ENCODE measurements at regions not wholly inside any gene's neighbourhood (a gene's known extent, or its start where the extent isn't known, plus 50 kb on each side); places are given as distances from the start of the nearest gene placed in this dataset.

- TF ChIP-seq CTCF (IDR thresholded peaks at IDR 0.05; ENCODE audit: insufficient read depth, low read length, severe bottlenecking), result peak; percentile 38
- H3K4me3 ChIP-seq (ENCODE audit: low read depth, low read length), result no peak overlapping the region
- DNase-seq (ENCODE audit: low read depth) (peak; percentile 21), FAIRE-seq (no peak)
- no peaks in the 10 kb centered on the region for H3K36me3 ChIP-seq (ENCODE audit: control insufficient read depth, insufficient read depth, low read length)
- H3K27me3 ChIP-seq (ENCODE audit: control insufficient read depth, insufficient read depth, low read length), result no peaks in the 10 kb centered on the region
These were observed 157.7 kb upstream of the MMS22L start for GRCh38 chr6:97440590-97441176.

GRCh38 chr6:97443408-97444080 lies 160.5 kb upstream of the MMS22L start:
- no peaks in the 10 kb centered on the region for H3K27me3 ChIP-seq (ENCODE audit: control insufficient read depth, insufficient read depth, low read length)
- H3K36me3 ChIP-seq (ENCODE audit: control insufficient read depth, insufficient read depth, low read length), result no peaks in the 10 kb centered on the region
- DNase-seq (ENCODE audit: low read depth) (no peak), FAIRE-seq (no peak)
- H3K4me3 ChIP-seq (ENCODE audit: low read depth, low read length), result no peak overlapping the region
- no peak for TF ChIP-seq CTCF (IDR thresholded peaks at IDR 0.05; ENCODE audit: insufficient read depth, low read length, severe bottlenecking)

- no peak for TF ChIP-seq CTCF (IDR thresholded peaks at IDR 0.05; ENCODE audit: insufficient read depth, low read length, severe bottlenecking)
- H3K27me3 ChIP-seq (ENCODE audit: control insufficient read depth, insufficient read depth, low read length), result no peaks in the 10 kb centered on the region
- no peaks in the 10 kb centered on the region for H3K36me3 ChIP-seq (ENCODE audit: control insufficient read depth, insufficient read depth, low read length)
- no peak overlapping the region for H3K4me3 ChIP-seq (ENCODE audit: low read depth, low read length)
- DNase-seq (ENCODE audit: low read depth) (no peak), FAIRE-seq (no peak)
These were observed 162.4 kb upstream of the MMS22L start for GRCh38 chr6:97445407-97445806.

- H3K4me3 ChIP-seq (ENCODE audit: low read depth, low read length), result no peak overlapping the region
- no peaks in the 10 kb centered on the region for H3K36me3 ChIP-seq (ENCODE audit: control insufficient read depth, insufficient read depth, low read length)
- no peak for DNase-seq (ENCODE audit: low read depth)
- H3K27me3 ChIP-seq (ENCODE audit: control insufficient read depth, insufficient read depth, low read length), result no peaks in the 10 kb centered on the region
- FAIRE-seq, result no peak
- no peak for TF ChIP-seq CTCF (IDR thresholded peaks at IDR 0.05; ENCODE audit: insufficient read depth, low read length, severe bottlenecking)
These were observed 166.5 kb upstream of the MMS22L start for GRCh38 chr6:97449444-97449966.

GRCh38 chr6:97450087-97450486 lies 167.1 kb upstream of the MMS22L start:
- no peak for FAIRE-seq
- no peak overlapping the region for H3K4me3 ChIP-seq (ENCODE audit: low read depth, low read length)
- DNase-seq (ENCODE audit: low read depth), result no peak
- no peak for TF ChIP-seq CTCF (IDR thresholded peaks at IDR 0.05; ENCODE audit: insufficient read depth, low read length, severe bottlenecking)
- no peaks in the 10 kb centered on the region for H3K27me3 ChIP-seq (ENCODE audit: control insufficient read depth, insufficient read depth, low read length)
- no peaks in the 10 kb centered on the region for H3K36me3 ChIP-seq (ENCODE audit: control insufficient read depth, insufficient read depth, low read length)

All from bronchial epithelial cell (primary cell).